HCT116 (cell line): ENCODE measurements at regions not wholly inside any gene's neighbourhood (a gene's known extent, or its start where the extent isn't known, plus 50 kb on each side); places are given as distances from the start of the nearest gene placed in this dataset.

Experiments used
- ATAC-seq: fragments of 200-7000 bp; cut with Tn5 transposase; 2 replicates; pipeline ENCODE4 v1.9.1; 2020; ENCODE audit warnings: mild to moderate bottlenecking, moderate library complexity
- BruUV-seq: library from RNA; stranded (reverse); fragments of 400-500 nt; replicated peaks from 2 replicates; lab custom pipeline; 2021; lab: Mats Ljungman, UMichigan
- CTCF ChIA-PET: fragments of 300-600 bp; sonication (Branson Sonifier 250); formaldehyde crosslinking; loops from one replicate; lab custom pipeline; 2021; ENCODE audit warnings: antibody characterized with exemption; lab: Charles Lee
- POLR2A ChIA-PET: fragments of 300-600, 350-600 bp; sonication (Branson Sonifier 250); formaldehyde crosslinking; loops from one replicate; lab custom pipeline; 2021; ENCODE audit warnings: antibody characterized with exemption; lab: Charles Lee
- RAD21 ChIA-PET, 2 experiments: fragments of 300-600 bp; sonication (Branson Sonifier 250); formaldehyde crosslinking; loops; one replicate each; lab custom pipeline; 2023; ENCODE audit warnings: low total read pairs in 2 of 2; ENCODE audit not compliant: uncharacterized antibody in 2 of 2, unreplicated experiment in 2 of 2, low non-redundant PET in 1 of 2; lab: Charles Lee
- DNase-seq: peaks from one replicate; pipeline ENCODE4 v3.0.0-alpha.2; 2010; ENCODE audit warnings: low read depth, low spot score
- H2AFZ ChIP-seq: fragments of 200-600 bp; shearing (Covaris generic), sonication (generic); 2 replicates; pipeline ENCODE4 v1.6.1; 2017; ENCODE audit warnings: low read depth, mixed run types, mixed read lengths, antibody characterized with exemption, low read length; ENCODE audit not compliant: poor library complexity, severe bottlenecking
- H3K27ac ChIP-seq: 2 replicates; pipeline ENCODE4 v1.5.1; 2012; ENCODE audit warnings: low read depth, low read length
- H3K27me3 ChIP-seq: fragments of 200-600 bp; sonication (generic); 2 replicates; pipeline ENCODE4 v1.6.1; 2016; ENCODE audit warnings: mixed run types, low read length, mixed read lengths; ENCODE audit not compliant: insufficient read depth
- H3K36me3 ChIP-seq, 2 experiments: fragments of 200-500 bp in 1 of 2; fragments of 200-600 bp in 1 of 2; sonication (Bioruptor generic) in 1 of 2; sonication (generic) in 1 of 2; 2 replicates each; pipeline versions ENCODE4 v1.5.1 to v1.6.1; 2014 to 2016; ENCODE audit warnings: low read length in 2 of 2, inconsistent platforms in 1 of 2, mixed read lengths in 1 of 2, mixed run types in 1 of 2; ENCODE audit not compliant: insufficient read depth in 2 of 2, control insufficient read depth in 1 of 2
- H3K4me1 ChIP-seq, 2 experiments: fragments of 200-600 bp in 1 of 2; sonication (generic) in 1 of 2; 2 replicates each; pipeline versions ENCODE4 v1.5.1 to v1.6.1; 2012 to 2017; ENCODE audit warnings: low read length in 2 of 2, inconsistent platforms in 1 of 2, mild to moderate bottlenecking in 1 of 2, mixed read lengths in 1 of 2, mixed run types in 1 of 2, moderate library complexity in 1 of 2; ENCODE audit not compliant: insufficient read depth in 2 of 2, control insufficient read depth in 1 of 2
- H3K4me2 ChIP-seq: fragments of 200-600 bp; sonication (generic); 2 replicates; pipeline ENCODE4 v1.6.1; 2017; ENCODE audit warnings: mixed run types, low read length, mixed read lengths
- H3K4me3 ChIP-seq, 2 experiments: fragments of 200-600 bp in 1 of 2; sonication (generic) in 1 of 2; replicated peaks in 1 of 2; 2 replicates each; pipeline ENCODE4 v1.5.1; 2011 to 2016; ENCODE audit warnings: low read length in 2 of 2, control low read depth in 1 of 2, low read depth in 1 of 2, mild to moderate bottlenecking in 1 of 2, mixed read lengths in 1 of 2, mixed run types in 1 of 2
- H3K79me2 ChIP-seq: fragments of 200-600 bp; sonication (generic); 2 replicates; pipeline ENCODE4 v1.6.1; 2017; ENCODE audit warnings: mild to moderate bottlenecking, mixed run types, low read length, moderate library complexity, mixed read lengths; ENCODE audit not compliant: insufficient read depth
- H3K9ac ChIP-seq: fragments of 200-600 bp; sonication (generic); 2 replicates; pipeline ENCODE4 v1.6.1; 2016; ENCODE audit warnings: low read length, mixed read lengths
- H3K9me2 ChIP-seq: fragments of 200-600 bp; sonication (generic), shearing (Covaris generic); 2 replicates; pipeline ENCODE4 v1.6.1; 2017; ENCODE audit warnings: mixed run types, mild to moderate bottlenecking, moderate library complexity; ENCODE audit not compliant: insufficient read depth
- H3K9me3 ChIP-seq, 2 experiments: fragments of 200-500 bp in 1 of 2; fragments of 200-600 bp in 1 of 2; sonication (Bioruptor generic) in 1 of 2; sonication (generic) in 1 of 2; 2 replicates each; pipeline ENCODE4 v1.6.1; 2014 to 2017; ENCODE audit warnings: low read length in 2 of 2, mixed read lengths in 2 of 2, inconsistent platforms in 1 of 2, low read depth in 1 of 2, mild to moderate bottlenecking in 1 of 2, mixed run types in 1 of 2, moderate library complexity in 1 of 2; ENCODE audit not compliant: control insufficient read depth in 1 of 2, insufficient read depth in 1 of 2
- H4K20me1 ChIP-seq: fragments of 200-600 bp; sonication (generic), shearing (Covaris generic); 2 replicates; pipeline ENCODE4 v1.6.1; 2017; ENCODE audit warnings: mixed run types, mild to moderate bottlenecking, moderate library complexity; ENCODE audit not compliant: insufficient read depth
- CBX3 ChIP-seq: IDR thresholded peaks from 2 replicates; pipeline ENCODE4 v1.6.1; 2012; ENCODE audit warnings: low read depth
- CTCF ChIP-seq, 3 experiments: fragments of 200-600 bp in 1 of 3; sonication (generic) in 1 of 3; IDR thresholded peaks in 2 of 3; conservative IDR thresholded peaks in 1 of 3; 2 replicates each; pipeline ENCODE4 v1.5.1; 2012 to 2017; ENCODE audit warnings: low read depth in 2 of 3, low read length in 2 of 3, antibody characterized with exemption in 1 of 3, borderline replicate concordance in 1 of 3, control low read depth in 1 of 3, mild to moderate bottlenecking in 1 of 3, mixed read lengths in 1 of 3, mixed run types in 1 of 3, moderate library complexity in 1 of 3; ENCODE audit not compliant: insufficient read depth in 1 of 3
- FOSL1 ChIP-seq: IDR thresholded peaks from 2 replicates; pipeline ENCODE4 v1.6.1; 2012; ENCODE audit warnings: low read depth
- JUND ChIP-seq: IDR thresholded peaks from 2 replicates; pipeline ENCODE4 v1.6.1; 2012
- MAX ChIP-seq: IDR thresholded peaks from 2 replicates; pipeline ENCODE4 v1.6.1; 2012
- POLR2AphosphoS5 ChIP-seq: IDR thresholded peaks from 2 replicates; pipeline ENCODE4 v1.6.1; 2011; ENCODE audit warnings: mild to moderate bottlenecking, low read depth, low read length, moderate library complexity
- REST ChIP-seq: IDR thresholded peaks from 2 replicates; pipeline ENCODE4 v1.6.1; 2012; ENCODE audit warnings: low read depth
- SIN3A ChIP-seq: IDR thresholded peaks from 2 replicates; pipeline ENCODE4 v1.6.1; 2012; ENCODE audit warnings: low read depth
- SP1 ChIP-seq: IDR thresholded peaks from 2 replicates; pipeline ENCODE4 v1.6.1; 2012; ENCODE audit warnings: low read depth
- SRF ChIP-seq: IDR thresholded peaks from 2 replicates; pipeline ENCODE4 v1.6.1; 2012; ENCODE audit warnings: low read depth
- YY1 ChIP-seq: IDR thresholded peaks from 2 replicates; pipeline ENCODE4 v1.6.1; 2011; ENCODE audit warnings: low read length, low read depth, moderate library complexity, mild to moderate bottlenecking; ENCODE audit not compliant: insufficient replicate concordance; ENCODE audit errors: extremely low read depth
- ZBTB33 ChIP-seq: IDR thresholded peaks from 2 replicates; pipeline ENCODE4 v1.6.1; 2011; ENCODE audit warnings: mild to moderate bottlenecking, low read length, moderate library complexity; ENCODE audit not compliant: insufficient replicate concordance; ENCODE audit errors: extremely low read depth
- intact Hi-C: fragments of 100-400 bp; cut with micrococcal nuclease; formaldehyde crosslinking; loops from 2 replicates; pipeline ENCODE4 v1.10.0; 2022

- Histone ChIP-seq H3K4me3 (no peak overlapping the region), H3K36me3 (no peaks in the 10 kb centered on the region), H3K9ac (no peak overlapping the region), H2AFZ (no peak overlapping the region), H3K9me2 (no peaks in the 10 kb centered on the region), H3K4me1 (no peaks in the 10 kb centered on the region), H3K4me2 (no peak overlapping the region), H3K27ac (no peak overlapping the region), H4K20me1 (no peaks in the 10 kb centered on the region), H3K9me3 (no peaks in the 10 kb centered on the region), H3K79me2 (no peaks in the 10 kb centered on the region), H3K27me3 (no peaks in the 10 kb centered on the region; the same call in 1 of the 2 replicates)
- CTCF ChIA-PET, result no interaction called here
- RAD21 ChIA-PET, result no interaction called here
- BruUV-seq, result no TSS peak
- intact Hi-C loops, result no loop called here
- no peak for DNase-seq
- no peak for TF ChIP-seq POLR2AphosphoS5
- no peak for TF ChIP-seq MAX
- TF ChIP-seq CTCF (IDR thresholded peaks at IDR 0.05 in 2 of 3, conservative IDR thresholded peaks at IDR 0.05 in 1 of 3; ENCODE audit: borderline replicate concordance in 1 of 3, insufficient read depth in 1 of 3, low read depth in 2 of 3, low read length in 2 of 3), result no peak
- no peak for TF ChIP-seq ZBTB33
- no peak for TF ChIP-seq REST
- no peak for TF ChIP-seq SP1
- TF ChIP-seq SIN3A, result no peak
- no peak for TF ChIP-seq YY1
- no peak for TF ChIP-seq FOSL1
- no peak for TF ChIP-seq JUND
- no peak for TF ChIP-seq CBX3
- TF ChIP-seq SRF, result no peak
- POLR2A ChIA-PET, result no interaction called here
- no peak for ATAC-seq
These were observed 117.8 kb upstream of the CST7 start for GRCh38 chr20:24831232-24831631.
